Activated naive CD8-positive, alpha-beta T cell treated with anti-CD3 and anti-CD28 coated beads, Interleukin-2, amount 50 U/mL, for 24 hours (primary cell): ENCODE measurements at regions not wholly inside any gene's neighbourhood (a gene's known extent, or its start where the extent isn't known, plus 50 kb on each side); places are given as distances from the start of the nearest gene placed in this dataset.
A peak's percentile ranks its signal among the peaks of the same experiment; 100 is the strongest.

Experiments used
- ATAC-seq: fragments of 150-1000 bp; cut with Tn5 transposase; one replicate; pipeline ENCODE4 v1.10.0; 2021
- DNase-seq: peaks from one replicate; pipeline ENCODE4 v3.0.0; 2021
- H3K27ac Mint-ChIP-seq: one replicate; pipeline ENCODE4 v1.8.0; 2021; ENCODE audit warnings: mild to moderate bottlenecking, mixed read lengths
- H3K27me3 Mint-ChIP-seq: one replicate; pipeline ENCODE4 v1.8.0; 2021; ENCODE audit warnings: mixed read lengths
- H3K36me3 Mint-ChIP-seq: one replicate; pipeline ENCODE4 v1.8.0; 2021; ENCODE audit warnings: low read depth, mixed read lengths
- H3K4me1 Mint-ChIP-seq: one replicate; pipeline ENCODE4 v1.8.0; 2021; ENCODE audit warnings: mixed read lengths
- H3K4me3 Mint-ChIP-seq: one replicate; pipeline ENCODE4 v1.8.0; 2021; ENCODE audit warnings: mild to moderate bottlenecking, moderate library complexity, mixed read lengths
- H3K9me3 Mint-ChIP-seq: one replicate; pipeline ENCODE4 v1.8.0; 2021; ENCODE audit warnings: mixed read lengths

GRCh38 chr2:20107776-20108175, 56.3 kb upstream of the LAPTM4A start:
- peaks cover 25% of the 10 kb centered on the region for H3K27me3 Mint-ChIP-seq
- ATAC-seq: no peak
- DNase-seq: no peak
- H3K9me3 Mint-ChIP-seq: no peaks in the 10 kb centered on the region
- no peak overlapping the region for H3K4me3 Mint-ChIP-seq
- H3K4me1 Mint-ChIP-seq: peaks cover 2% of the 10 kb centered on the region
- no peaks in the 10 kb centered on the region for H3K36me3 Mint-ChIP-seq
- H3K27ac Mint-ChIP-seq: no peak overlapping the region

GRCh38 chr2:20107352-20107751, 55.9 kb upstream of the LAPTM4A start:
- Mint-ChIP-seq H3K27ac (no peak overlapping the region), H3K36me3 (no peaks in the 10 kb centered on the region), H3K27me3 (peaks cover 29% of the 10 kb centered on the region), H3K4me1 (peaks cover 2% of the 10 kb centered on the region), H3K9me3 (no peaks in the 10 kb centered on the region), H3K4me3 (no peak overlapping the region)
- no peak for ATAC-seq
- no peak for DNase-seq

- Mint-ChIP-seq H3K9me3 (no peaks in the 10 kb centered on the region), H3K4me3 (peak overlapping the region; percentile 59), H3K27me3 (peaks cover 31% of the 10 kb centered on the region), H3K27ac (no peak overlapping the region), H3K4me1 (peaks cover 2% of the 10 kb centered on the region), H3K36me3 (no peaks in the 10 kb centered on the region)
- DNase-seq (peak; percentile 54), ATAC-seq (peak; percentile 43)
Measured at GRCh38 chr2:20106746-20107145, 55.3 kb upstream of the LAPTM4A start.

- no peak overlapping the region for H3K4me3 Mint-ChIP-seq
- H3K4me1 Mint-ChIP-seq: peaks cover 2% of the 10 kb centered on the region
- ATAC-seq: no peak
- DNase-seq: no peak
- no peaks in the 10 kb centered on the region for H3K9me3 Mint-ChIP-seq
- H3K36me3 Mint-ChIP-seq: no peaks in the 10 kb centered on the region
- peaks cover 32% of the 10 kb centered on the region for H3K27me3 Mint-ChIP-seq
- H3K27ac Mint-ChIP-seq: no peak overlapping the region
Measured at GRCh38 chr2:20104900-20105545, 53.6 kb upstream of the LAPTM4A start.

- no peak for ATAC-seq
- peaks cover 29% of the 10 kb centered on the region for H3K27me3 Mint-ChIP-seq
Measured at GRCh38 chr2:20103530-20103929, 52.1 kb upstream of the LAPTM4A start.

More at GRCh38 chr2:20103530-20103929, 52.1 kb upstream of the LAPTM4A start:
- Mint-ChIP-seq H3K9me3 (no peaks in the 10 kb centered on the region), H3K4me3 (no peak overlapping the region), H3K36me3 (no peaks in the 10 kb centered on the region), H3K27ac (no peak overlapping the region), H3K4me1 (peaks cover 2% of the 10 kb centered on the region)
- no peak for DNase-seq
